ENCODE measurements at regions not wholly inside any gene's neighbourhood (a gene's known extent, or its start where the extent isn't known, plus 50 kb on each side); places are given as distances from the start of the nearest gene placed in this dataset.

- TF ChIP-seq CTCF (IDR thresholded peaks at IDR 0.05): no peak
- no peak for TF ChIP-seq EZH2phosphoT487 (IDR thresholded peaks at IDR 0.05)
- no peak for TF ChIP-seq EZH2 (IDR thresholded peaks at IDR 0.05)
Observed at GRCh38 chr10:28952523-28952922, 275.2 kb downstream of the BAMBI start.

All from neural progenitor cell (in vitro differentiated cells).